HG03064 (cell line): ENCODE measurements at regions not wholly inside any gene's neighbourhood (a gene's known extent, or its start where the extent isn't known, plus 50 kb on each side); places are given as distances from the start of the nearest gene placed in this dataset.
"Not testable (repeated sequence)": the region's sequence is repeated elsewhere in the genome, so short reads cannot be mapped to it uniquely, and the experiment has no call there.

Experiments used
- ATAC-seq: cut with Tn5 transposase; IDR thresholded peaks from one replicate; pipeline ENCODE4 v1.9.1; 2021; ENCODE audit warnings: low read depth; ENCODE audit not compliant: unreplicated experiment

DNA sequence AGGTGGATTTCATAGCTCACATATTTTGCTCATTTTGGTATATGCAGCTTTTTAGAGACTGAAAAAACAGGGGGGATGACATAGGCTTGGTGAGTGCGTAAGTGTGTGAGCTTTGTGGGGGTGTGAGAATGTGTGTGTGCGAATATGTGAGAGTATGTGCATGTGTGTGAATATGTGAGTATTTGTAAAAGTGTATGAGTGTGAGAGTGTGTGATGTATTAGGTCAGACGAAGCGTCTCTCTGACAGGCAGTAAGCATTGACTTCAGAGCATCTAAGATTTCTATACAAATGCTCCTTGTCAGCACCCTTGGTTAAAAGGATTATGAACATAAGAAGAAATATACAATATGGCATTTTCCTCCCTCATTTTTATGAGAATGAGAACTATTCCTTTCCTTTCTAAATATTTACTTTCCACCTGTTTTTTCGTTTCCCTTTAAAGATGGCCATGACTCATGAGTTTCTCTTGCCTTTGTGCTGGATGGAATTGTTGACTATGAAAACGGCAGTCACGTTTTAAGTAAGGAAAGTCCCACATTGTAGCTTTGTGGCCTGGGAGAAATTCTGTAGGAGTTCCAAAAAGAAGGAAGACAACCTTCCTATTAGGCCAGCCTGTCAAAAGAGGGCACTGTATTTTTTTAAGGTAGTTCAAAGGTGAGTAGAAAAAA is 276.4 kb downstream of the FOXL1 start:
- ATAC-seq, result no peak

DNA sequence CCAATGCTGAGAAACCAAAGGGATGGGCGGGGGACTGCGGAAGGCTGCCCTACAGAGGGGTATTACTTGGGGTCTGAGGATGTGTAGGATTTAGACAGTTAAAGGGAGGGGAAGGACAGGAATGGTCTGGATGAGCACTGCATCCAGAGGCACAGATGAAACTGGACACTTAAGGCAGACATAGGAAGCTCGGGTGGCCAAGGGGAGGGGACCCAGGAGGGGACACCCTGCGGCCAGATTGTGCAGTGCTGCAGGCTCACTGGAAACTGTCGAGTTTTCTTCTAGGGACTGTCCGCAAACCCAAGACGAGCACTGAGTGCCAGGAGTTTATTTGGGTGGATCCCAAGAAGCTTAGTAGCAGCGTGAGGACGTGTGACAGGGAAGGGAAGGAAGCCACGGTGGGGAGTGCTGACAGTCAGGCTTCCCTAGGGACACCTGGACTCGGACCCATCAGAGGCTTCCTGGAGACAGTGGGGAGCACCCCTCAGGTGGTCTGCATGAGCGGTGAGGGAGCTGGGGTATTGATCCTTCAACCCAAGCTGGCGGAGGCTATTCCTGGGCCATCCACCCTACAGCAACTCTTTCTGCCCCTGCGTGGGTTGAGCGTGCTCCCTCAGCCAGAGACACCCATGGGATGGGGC is 278.7 kb downstream of the FOXL1 start:
- ATAC-seq, result no peak

DNA sequence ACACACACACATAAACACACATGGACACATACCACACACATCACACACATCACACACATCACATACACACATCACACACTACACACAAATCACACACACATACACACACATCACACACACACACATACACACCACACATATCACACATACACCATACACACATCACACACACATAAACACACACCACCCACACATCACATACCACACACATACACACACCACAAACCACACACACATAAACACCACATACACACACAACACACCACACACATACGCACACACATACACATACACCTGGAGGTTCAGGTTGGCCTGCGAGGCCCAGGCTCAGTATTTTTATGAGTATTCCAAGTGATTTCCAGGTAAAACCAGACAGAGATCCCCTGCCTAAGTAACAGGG is 279.5 kb downstream of the FOXL1 start:
- ATAC-seq, result no peak

DNA sequence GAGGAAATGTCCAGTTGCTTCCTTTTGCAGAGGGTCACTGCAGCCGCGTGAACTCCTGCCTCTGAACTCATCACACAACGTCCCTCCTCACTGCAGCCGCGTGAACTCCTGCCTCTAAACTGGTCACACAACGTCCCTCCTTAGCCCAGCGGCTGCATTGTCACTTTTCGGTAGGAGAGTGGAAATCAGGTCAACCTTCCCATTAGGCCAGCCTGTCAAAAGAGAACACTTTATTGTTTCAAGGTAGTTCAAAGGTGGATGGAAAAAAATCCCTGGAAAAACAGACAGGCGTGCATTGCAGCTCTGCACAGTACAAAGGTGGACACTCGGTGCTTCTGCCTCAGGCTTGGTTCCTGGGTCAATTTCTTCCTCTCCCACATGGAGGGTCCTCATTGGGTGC is 280.2 kb downstream of the FOXL1 start:
- ATAC-seq, result no peak

DNA sequence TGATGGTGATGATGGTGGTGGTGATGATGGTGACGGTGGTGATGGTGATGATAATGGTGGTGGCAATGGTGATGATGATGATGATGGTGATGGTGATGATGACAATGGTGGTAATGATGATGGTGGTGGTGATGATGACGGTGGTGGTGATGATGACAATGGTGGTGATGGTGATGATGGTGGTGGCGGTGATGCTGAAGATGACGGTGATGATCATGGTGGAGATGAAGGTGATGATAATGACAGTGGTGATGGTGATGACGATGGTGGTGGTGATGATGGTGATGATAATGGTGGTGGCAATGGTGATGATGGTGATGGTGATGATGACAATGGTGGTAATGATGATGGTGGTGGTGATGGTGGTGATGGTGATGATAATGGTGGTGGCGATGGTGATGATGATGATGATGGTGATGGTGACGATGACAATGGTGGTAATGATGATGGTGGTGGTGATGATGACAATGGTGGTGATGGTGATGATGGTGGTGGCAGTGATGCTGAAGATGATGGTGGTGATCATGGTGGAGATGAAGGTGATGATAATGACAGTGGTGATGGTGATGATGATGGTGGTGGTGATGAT is 283.0 kb downstream of the FOXL1 start:
- not testable (repeated sequence) for ATAC-seq

DNA sequence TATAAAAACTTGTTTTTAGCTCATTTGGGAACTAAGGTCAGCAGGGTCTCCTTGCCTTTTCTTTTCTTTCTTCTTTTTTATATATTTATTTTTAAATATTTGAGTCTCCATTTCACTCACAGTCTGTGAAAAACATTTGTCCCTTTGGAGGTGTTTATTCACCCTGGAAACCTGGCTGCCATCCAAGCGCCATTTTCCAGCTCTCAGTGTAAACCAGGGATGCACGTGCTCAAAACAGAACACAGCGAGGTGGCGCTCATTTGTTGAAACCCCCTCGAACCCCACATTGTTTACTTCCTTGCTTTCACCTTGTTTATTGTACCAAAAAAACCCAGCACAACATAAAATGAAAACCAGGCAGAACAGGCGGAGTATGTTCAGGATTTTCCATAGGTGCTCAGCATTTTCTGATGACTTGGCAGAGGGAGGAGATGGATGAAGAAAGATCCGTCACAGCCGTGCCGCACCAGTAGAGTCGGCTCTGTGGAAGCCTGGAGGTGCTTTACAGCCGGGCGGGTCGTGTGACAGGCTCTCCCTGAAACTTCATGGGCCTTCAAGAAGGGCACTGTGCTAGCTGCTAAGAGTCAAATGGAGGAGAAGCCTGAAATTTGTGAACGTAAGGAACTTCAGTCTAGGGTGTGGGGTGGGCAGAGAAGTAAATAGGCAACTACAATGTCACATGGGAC is 284.4 kb downstream of the FOXL1 start:
- no peak for ATAC-seq

DNA sequence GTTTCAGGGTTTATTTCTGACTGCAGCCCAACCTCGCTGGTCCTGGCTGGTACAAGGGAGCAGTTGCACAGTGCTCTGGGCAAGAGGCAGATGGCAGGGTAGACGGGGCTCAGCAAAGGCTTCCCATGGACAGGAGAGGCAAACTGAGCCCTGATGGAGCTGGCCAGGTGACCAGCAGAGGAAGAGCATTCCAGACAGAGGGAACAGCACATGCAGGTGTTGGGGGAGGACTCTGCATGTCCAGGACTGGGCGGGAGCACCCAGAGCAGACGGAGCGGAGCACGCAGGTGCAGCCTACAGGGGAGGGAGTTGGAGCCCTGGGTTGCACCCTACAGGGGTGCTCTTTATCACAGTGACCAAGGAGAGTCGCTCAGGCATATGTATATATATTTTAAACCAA is 285.3 kb downstream of the FOXL1 start:
- no peak for ATAC-seq

DNA sequence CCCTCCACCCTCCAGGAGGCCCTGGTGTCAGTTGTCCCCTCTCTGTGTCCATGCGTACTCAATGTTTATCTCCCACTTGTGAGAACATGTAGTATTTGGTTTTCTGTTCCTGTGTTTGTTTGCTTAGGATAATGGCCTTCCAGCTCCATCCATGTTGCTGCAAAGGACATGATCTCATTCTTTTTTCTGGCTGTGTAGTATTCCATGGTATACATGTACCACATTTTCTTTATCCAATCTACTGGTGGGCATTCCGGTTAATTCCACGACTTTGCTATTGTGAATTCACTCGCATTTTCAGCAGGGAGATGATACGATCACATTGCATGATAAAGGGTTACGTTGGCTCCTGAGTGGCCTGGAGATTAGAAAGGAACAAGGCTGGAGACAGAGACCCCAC is 286.2 kb downstream of the FOXL1 start:
- no peak for ATAC-seq

DNA sequence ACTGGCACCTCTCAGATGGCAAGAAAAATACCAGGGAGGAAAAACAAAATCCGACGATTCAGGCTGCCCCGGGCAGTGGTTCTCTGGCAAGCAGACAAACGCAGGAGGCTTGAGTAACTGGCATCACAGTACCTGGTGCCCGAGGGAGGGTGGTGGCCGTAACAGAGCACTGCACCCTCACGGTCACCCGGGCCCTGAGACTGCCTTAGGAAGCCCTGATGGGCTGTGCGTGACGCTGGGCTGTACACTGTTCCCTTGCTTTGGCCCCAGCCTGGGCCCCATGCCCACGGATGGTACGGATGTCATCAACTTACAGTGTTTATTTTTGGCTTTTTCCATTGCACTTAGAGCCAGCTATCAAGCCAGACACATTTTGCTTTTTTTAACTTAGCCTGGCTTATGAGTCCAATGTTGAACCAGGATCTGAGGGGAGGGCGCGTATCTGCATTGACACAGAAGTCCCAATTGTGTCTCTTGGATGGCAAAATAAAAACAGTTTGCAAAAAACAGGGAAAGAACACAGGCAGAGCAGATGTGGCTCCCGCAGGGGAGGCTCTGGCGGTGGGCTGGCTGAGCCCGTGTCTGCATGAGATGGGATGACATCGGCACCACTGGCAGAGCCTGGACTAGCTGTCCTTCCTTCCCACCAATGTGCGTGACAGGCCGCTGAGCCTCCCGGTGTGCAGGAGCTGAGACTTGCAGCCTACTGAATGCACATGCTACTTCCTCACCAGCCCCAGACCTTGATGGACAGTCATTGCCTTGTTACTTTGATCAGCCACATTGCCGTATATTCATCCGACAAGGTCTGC is 287.7 kb downstream of the FOXL1 start:
- no peak for ATAC-seq

DNA sequence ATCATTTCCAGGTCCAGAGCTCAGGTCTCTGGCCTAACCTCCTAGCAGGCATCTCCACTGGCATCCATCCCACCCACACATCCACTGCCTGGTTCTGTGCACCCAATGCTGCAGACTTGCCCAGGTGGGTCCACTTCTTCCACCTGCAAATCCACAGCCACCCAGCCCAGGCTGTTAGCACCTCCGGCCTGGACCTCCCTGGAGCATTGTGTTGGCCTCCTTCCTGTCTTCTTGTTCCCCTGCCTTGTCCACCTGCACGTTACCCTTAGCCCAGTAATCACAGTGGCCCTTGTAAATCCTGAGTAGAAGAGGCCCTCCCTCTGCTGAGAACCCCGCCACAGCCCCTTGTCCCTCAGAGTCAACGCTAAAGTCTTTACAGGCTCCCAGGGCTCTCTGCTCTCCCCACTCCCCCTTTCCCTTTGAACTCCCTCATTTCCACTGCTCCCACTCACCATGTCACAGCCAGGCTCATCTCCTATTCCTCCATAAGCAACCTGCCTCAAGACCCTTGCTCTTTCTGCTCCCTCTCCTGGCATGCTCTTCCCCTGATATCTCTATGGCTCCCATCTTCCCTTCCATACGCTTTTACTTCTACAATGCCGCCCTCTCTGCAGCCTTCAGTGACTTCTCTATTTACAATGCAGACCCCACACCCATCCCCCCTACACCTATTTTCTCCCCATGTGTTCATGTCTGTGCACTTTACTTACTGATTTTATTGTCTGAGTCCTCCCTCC is 288.8 kb downstream of the FOXL1 start:
- ATAC-seq, result no peak

DNA sequence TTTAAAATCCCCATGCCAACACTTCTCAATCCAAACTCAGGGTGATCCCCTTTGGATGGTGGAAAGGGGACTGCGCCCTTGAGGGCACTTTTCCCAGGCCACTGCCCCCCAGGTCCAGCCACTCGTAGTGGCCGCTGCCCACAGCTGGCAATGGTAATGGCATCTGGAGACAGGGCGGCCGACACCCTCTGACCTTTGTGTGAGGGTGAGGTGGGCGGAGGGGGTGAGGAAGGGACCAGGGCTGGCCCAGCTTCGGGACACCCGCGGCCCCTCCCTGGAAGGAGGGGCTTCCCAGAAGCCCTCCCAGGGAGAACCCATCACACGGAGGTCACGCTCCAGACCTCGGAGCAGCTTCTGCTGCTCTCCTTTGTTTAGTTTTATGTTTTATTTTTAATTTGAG is 289.7 kb downstream of the FOXL1 start:
- ATAC-seq, result no peak

DNA sequence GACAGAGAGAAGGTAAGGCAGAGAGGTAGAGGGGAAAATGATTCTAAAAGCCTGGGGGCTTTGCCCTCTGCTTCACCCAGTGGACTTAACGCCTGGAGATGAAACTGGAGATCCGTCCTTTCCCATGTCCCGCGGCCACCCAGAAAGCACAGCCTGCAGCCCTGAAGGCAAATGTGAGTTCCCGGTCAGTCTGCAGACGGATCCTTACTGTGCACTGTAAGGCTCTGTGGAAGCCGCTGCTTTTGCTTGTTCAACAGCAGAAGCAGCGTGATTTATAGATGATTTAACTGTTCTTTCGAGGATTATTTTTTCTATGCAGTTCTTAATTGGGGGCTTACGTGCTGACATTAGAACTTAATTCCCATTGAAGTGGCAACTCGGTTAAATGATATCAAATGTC is 290.4 kb downstream of the FOXL1 start:
- no peak for ATAC-seq

DNA sequence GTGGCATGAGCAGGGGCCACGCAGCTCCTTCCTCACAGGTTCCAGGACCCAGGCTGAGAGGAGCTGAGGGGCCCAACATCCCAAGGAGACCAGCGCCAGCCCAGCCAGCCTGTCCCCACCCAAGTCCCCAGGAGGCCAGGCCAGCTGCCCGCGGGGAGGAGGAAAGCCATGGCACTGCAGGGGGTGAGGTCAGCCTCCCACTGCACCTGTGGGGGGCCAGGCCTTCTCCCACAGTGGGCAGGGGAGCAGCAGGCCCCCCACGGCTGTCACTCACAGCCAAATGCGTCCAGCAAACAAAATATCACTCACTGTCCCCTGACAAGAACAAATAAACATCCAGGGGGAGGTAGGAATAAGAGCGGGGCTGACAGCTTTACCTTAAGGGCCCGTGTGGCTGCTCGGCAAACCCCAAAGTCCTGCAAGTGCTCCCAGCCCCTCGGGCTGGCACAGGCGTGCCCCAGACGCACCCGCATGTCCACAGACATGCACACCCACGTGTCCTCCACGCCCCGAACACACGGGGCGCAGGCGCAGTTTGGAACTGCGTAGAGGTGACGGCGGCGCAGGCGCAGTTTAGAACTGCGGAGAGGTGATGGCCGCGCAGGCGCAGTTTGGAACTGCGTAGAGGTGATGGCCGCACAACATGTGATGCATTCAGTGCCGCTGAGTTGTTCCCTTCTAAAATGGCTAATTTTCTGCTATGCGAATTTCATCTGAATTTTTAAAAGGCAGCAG is 291.1 kb downstream of the FOXL1 start:
- no peak for ATAC-seq

DNA sequence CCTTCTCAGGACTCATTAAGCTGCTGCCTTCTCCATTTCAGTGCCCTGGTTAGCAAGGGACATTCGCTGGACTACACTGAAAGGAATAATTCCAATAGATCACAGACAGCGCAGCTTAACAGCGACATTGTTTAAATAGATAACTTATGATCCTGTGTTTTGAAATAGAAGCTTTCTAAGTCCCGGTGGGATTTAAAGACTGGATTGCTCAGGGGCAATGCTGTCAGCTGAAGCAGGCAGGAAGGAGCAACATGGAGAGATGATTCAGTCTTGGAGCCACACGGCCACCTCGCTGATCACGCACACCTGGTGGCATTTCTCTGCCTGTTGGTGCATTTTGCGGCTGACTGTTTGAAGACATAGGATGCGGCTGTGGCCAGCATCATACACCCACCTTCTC is 292.0 kb downstream of the FOXL1 start:
- no peak for ATAC-seq

DNA sequence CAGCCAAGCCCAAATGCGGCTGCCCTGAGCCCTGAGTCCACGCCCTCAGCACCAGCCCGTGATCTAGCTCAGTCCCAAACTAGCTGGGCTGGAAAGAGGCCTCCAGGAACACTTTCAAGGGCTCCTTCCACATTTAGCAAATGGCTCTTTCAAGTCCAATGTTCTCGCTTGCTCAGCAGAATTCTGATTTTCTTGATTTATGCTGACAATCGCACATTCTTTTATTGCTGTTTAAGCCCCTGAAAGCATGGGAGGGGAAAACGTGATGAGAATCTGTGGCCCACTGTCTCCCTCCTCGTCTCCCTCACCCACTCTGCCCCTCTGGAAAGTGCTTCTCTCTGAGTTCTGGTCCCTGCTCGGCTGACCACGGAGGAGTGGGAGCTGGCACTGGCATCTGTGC is 293.8 kb downstream of the FOXL1 start:
- ATAC-seq, result no peak

DNA sequence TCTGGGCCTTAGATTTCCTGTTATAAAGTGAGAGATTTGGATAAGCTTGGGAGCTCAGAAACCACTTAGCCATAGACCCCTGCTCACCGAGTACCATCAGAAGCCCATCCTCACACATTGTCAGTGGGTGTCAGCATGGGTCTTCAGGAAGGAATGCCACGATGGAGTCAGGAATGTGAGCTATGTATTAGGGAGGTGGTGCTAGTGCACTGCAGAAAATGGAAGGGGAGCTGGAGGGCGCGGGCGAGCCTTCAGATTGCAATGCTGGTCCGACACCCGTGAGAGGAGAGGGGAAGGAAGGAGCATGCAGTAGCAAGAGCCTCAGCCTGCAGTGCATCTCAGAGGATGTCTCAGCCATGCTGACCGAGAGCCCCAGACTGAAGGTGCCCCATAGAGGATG is 294.5 kb downstream of the FOXL1 start:
- no peak for ATAC-seq

DNA sequence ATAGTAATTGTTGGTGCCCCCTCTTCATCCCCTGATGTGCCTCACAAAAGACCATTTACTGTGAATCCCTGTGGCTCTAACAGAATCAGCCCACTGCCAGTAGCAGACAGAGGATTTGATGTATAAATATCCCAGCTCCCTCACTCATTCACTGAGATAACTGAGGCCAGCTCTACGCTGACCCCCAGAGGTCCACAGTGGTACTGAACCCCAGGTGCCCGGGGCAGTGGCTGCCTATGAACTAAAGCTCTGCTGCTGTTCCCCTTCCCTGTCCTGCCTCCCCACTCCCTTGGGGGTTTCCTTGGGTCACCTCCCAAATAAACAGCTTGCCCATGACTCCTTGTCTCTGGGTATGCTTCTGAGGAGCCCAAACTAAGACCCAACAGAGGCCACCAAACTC is 295.8 kb downstream of the FOXL1 start:
- no peak for ATAC-seq

DNA sequence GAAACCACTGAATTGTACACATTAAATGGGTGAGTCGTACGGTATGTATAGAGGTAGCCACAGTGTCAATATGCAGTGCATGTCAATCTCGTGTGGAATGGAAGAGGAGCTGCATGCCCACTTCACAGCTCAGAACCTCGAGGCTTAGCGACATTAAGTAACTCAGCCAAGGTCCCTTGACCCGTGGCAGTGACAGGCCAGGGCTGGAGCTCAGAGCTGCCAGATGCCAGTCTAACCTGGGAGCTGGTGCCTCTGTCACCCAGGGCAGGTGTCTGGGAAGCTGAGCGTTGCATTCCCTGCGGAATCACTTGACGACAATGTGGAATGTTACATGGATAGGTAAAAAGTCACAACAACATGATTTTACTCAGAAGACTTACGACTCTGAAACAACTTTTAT is 298.1 kb downstream of the FOXL1 start:
- no peak for ATAC-seq

DNA sequence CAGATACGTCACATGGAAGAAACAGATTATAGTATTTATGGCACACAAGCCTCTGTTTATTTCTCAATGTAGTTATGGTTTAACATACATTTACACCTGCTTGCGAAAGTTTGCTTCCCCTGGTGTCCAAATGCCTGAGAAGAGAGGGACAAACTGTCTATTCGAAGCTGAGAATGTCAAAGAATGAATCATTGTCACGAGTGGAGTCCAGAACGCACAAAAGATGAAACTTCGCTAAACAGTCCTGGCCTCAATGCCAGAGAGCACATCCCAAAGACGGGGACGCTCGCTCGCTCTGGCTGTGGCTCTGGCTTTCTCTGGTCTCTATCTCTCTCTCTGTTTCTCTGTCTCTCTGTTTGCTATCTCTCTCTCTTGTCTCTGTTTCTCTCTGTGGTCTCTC is 298.8 kb downstream of the FOXL1 start:
- ATAC-seq, result no peak

DNA sequence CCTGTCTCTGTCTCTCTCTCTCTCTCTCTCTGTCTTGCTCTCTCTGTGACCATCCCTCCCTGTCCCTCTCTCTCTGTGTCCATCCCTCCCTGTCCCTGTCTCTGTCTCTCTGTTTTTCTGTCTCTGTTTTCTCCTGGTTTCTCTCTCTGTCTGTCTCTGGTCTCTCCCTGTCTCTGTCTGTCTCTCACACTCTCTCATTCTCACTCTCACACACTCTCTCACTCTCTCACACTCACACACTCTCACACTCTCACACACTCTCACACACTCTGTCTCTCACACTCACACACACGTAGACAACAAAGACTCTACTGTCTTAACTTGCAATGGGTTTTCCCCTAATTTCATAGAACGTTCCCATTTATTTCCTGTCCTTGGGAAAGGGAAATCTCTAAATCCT is 299.5 kb downstream of the FOXL1 start:
- no peak for ATAC-seq
